SJSA1 (cell line): ENCODE measurements at regions not wholly inside any gene's neighbourhood (a gene's known extent, or its start where the extent isn't known, plus 50 kb on each side); places are given as distances from the start of the nearest gene placed in this dataset.

Experiments used
- DNase-seq, 2 experiments: peaks; one replicate each; pipeline ENCODE4 v3.0.0-alpha.2; 2015 to 2020; ENCODE audit warnings: low spot score in 2 of 2, low read depth in 1 of 2
- H3K27ac ChIP-seq: fragments of 250-450 bp; sonication (Bioruptor Pico); 2 replicates; pipeline ENCODE4 v1.5.1; 2020; ENCODE audit warnings: mild to moderate bottlenecking, moderate library complexity
- H3K27me3 ChIP-seq: fragments of 250-450 bp; sonication (Bioruptor Pico); replicated peaks from 2 replicates; pipeline ENCODE4 v1.5.1; 2020; ENCODE audit warnings: mild to moderate bottlenecking, moderate library complexity
- H3K36me3 ChIP-seq: fragments of 250-450 bp; sonication (Bioruptor Pico); 2 replicates; pipeline ENCODE4 v1.5.1; 2020; ENCODE audit warnings: mild to moderate bottlenecking
- H3K4me1 ChIP-seq: fragments of 250-450 bp; sonication (Bioruptor Pico); replicated peaks from 2 replicates; pipeline ENCODE4 v1.6.1; 2021; ENCODE audit warnings: mild to moderate bottlenecking
- H3K4me3 ChIP-seq: fragments of 250-450 bp; sonication (Bioruptor Pico); 2 replicates; pipeline ENCODE4 v1.5.1; 2020; ENCODE audit warnings: mild to moderate bottlenecking
- H3K9me3 ChIP-seq: fragments of 250-450 bp; sonication (Bioruptor Pico); replicated peaks from 2 replicates; pipeline ENCODE4 v1.5.1; 2020; ENCODE audit warnings: mild to moderate bottlenecking

- DNase-seq, result no peak
- Histone ChIP-seq H3K27me3 (no peaks in the 10 kb centered on the region; the same call in 1 of the 2 replicates), H3K27ac (no peak overlapping the region), H3K9me3 (0 out of 2 replicates have a peak, but pooled peaks cover 7% of the 10 kb centered on the region), H3K36me3 (no peaks in the 10 kb centered on the region), H3K4me1 (no peaks in the 10 kb centered on the region), H3K4me3 (no peak overlapping the region)
Observed at GRCh38 chr1:182134257-182134656, 72.7 kb upstream of the ZNF648 start.

DNA sequence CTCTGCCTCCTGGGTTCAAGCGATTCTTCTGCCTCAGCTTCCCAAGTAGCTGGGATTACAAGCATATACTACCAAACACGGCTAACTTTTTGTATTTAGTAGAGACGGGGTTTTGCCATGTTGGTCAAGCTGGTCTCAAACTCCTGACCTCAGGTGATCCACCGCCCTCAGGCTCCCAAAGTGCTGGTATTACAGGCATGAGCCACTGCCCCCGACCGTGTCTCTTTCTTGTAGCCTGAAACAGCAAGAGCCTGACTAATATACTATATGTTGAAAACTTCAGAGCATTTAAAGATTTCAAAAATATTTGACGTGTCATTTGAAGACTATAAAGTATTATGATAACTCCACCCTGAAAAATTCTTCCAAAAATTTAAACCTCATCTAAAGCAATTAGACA is 71.7 kb upstream of the ZNF648 start:
- Histone ChIP-seq H3K9me3 (0 out of 2 replicates have a peak, but pooled peaks cover 7% of the 10 kb centered on the region), H3K27me3 (no peaks in the 10 kb centered on the region; the same call in 1 of the 2 replicates), H3K27ac (no peak overlapping the region), H3K4me3 (no peak overlapping the region), H3K4me1 (no peaks in the 10 kb centered on the region), H3K36me3 (no peaks in the 10 kb centered on the region)
- DNase-seq, result no peak

DNA sequence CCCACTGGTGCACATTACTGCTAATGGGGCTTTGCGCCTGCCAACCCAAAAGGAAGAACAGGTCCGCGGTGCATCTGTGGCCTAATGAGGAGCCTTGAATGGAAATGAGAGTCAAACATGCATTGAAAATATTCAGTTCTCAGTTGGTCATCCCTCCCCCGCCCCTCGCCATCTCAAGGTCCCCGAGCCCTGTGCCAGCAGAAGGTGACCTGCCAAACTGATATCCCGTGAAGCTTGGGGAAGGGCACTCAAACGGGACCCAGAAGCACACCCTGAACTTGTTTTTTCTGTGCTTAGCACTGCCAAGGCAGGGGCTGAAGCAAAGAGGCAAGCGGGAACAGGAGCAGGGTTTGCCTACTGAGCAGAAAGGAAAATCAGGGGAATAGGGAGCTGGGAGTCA is 67.9 kb upstream of the ZNF648 start:
- DNase-seq, result no peak
- no peaks in the 10 kb centered on the region for H3K4me1 ChIP-seq
- H3K36me3 ChIP-seq, result no peaks in the 10 kb centered on the region
- no peak overlapping the region for H3K4me3 ChIP-seq
- H3K27ac ChIP-seq, result no peak overlapping the region
- H3K27me3 ChIP-seq, result no peaks in the 10 kb centered on the region
- 0 out of 2 replicates have a peak, but pooled peaks cover 7% of the 10 kb centered on the region for H3K9me3 ChIP-seq

GRCh38 chr1:182128502-182128901 is 67.0 kb upstream of the ZNF648 start:
- Histone ChIP-seq H3K4me1 (no peaks in the 10 kb centered on the region), H3K36me3 (no peaks in the 10 kb centered on the region), H3K27ac (no peak overlapping the region), H3K4me3 (no peak overlapping the region), H3K9me3 (0 out of 2 replicates have a peak, but pooled peaks cover under 1% of the 10 kb centered on the region), H3K27me3 (no peaks in the 10 kb centered on the region)
- DNase-seq, result no peak

GRCh38 chr1:182127656-182128055 is 66.1 kb upstream of the ZNF648 start:
- no peak overlapping the region for H3K27ac ChIP-seq
- no peaks in the 10 kb centered on the region for H3K9me3 ChIP-seq
- H3K27me3 ChIP-seq, result no peaks in the 10 kb centered on the region
- H3K4me3 ChIP-seq, result no peak overlapping the region
- DNase-seq, result no peak
- no peaks in the 10 kb centered on the region for H3K36me3 ChIP-seq
- no peaks in the 10 kb centered on the region for H3K4me1 ChIP-seq

DNA sequence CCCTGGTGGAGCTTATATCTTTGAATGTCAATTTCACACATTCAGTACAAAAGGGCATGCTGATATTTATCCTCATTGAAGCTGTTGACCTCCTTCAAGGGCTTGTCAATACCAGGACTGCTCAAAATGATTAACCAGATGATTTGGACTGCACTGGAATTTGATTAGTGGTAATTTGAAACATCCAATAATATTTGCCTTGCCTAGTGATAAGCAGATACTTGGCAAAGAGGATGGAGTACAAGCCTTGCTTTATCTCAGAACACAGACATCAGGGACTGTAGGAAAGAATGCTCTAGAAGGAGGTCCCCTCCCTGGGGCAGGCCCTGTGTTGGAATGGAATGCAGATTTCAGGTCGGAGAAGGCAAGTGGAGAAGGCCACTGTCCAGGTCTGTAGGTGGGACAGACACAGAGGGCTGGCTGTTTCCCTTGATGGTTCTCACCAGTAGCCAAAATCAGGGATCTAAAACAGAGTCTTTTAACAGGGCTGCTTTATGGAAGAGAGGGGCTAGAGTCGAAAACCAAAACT is 64.8 kb upstream of the ZNF648 start:
- Histone ChIP-seq H3K27me3 (no peaks in the 10 kb centered on the region), H3K9me3 (no peaks in the 10 kb centered on the region), H3K4me3 (no peak overlapping the region), H3K4me1 (no peaks in the 10 kb centered on the region), H3K36me3 (no peaks in the 10 kb centered on the region), H3K27ac (no peak overlapping the region)
- no peak for DNase-seq

- H3K9me3 ChIP-seq, result no peaks in the 10 kb centered on the region
- no peaks in the 10 kb centered on the region for H3K4me1 ChIP-seq
- no peaks in the 10 kb centered on the region for H3K27me3 ChIP-seq
- no peak overlapping the region for H3K27ac ChIP-seq
- no peaks in the 10 kb centered on the region for H3K36me3 ChIP-seq
- no peak for DNase-seq
- H3K4me3 ChIP-seq, result no peak overlapping the region
Observed at GRCh38 chr1:182122913-182123260, 61.4 kb upstream of the ZNF648 start.

DNA sequence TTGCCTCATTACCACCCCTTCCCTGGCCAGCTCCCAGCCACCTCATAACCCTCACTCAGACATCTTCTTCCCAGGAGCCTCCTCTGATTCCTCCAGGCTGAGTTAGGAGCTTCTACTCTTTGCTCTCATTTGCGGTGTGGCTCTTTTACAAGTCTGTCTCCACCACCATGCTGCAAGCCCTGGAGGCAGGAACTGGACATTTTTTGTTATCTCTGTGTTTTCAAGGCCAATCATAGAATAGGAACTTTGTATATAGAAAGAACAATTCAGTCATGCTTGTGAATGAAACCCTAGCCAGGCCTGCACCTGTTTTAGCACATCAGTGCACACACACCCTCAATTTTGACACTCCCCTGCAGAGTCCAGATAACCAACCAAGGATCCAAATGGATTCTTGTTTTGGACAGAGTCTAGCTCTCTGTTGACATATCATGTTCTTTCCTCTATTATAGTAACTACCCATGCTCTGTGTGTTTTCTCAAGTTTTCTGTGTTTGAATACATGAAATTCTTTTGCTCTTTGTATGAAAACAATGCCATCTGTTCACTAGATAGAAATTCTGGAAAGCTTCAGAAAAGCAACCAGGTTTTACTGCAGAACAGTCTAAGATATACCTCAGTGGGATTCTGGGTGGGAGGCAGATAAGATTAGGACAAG is 60.9 kb upstream of the ZNF648 start:
- H3K4me3 ChIP-seq, result no peak overlapping the region
- H3K36me3 ChIP-seq, result no peaks in the 10 kb centered on the region
- H3K27me3 ChIP-seq, result no peaks in the 10 kb centered on the region
- no peak overlapping the region for H3K27ac ChIP-seq
- no peak for DNase-seq
- no peaks in the 10 kb centered on the region for H3K4me1 ChIP-seq
- H3K9me3 ChIP-seq, result no peaks in the 10 kb centered on the region

- no peaks in the 10 kb centered on the region for H3K36me3 ChIP-seq
- H3K4me3 ChIP-seq, result no peak overlapping the region
- no peaks in the 10 kb centered on the region for H3K27me3 ChIP-seq
- no peak overlapping the region for H3K27ac ChIP-seq
- DNase-seq, result no peak
- no peaks in the 10 kb centered on the region for H3K9me3 ChIP-seq
- H3K4me1 ChIP-seq, result no peaks in the 10 kb centered on the region
Observed at GRCh38 chr1:182121787-182122186, 60.3 kb upstream of the ZNF648 start.

GRCh38 chr1:182120411-182121258 is 59.1 kb upstream of the ZNF648 start:
- Histone ChIP-seq H3K27me3 (no peaks in the 10 kb centered on the region), H3K9me3 (no peaks in the 10 kb centered on the region), H3K36me3 (no peaks in the 10 kb centered on the region), H3K27ac (no peak overlapping the region), H3K4me3 (no peak overlapping the region), H3K4me1 (no peaks in the 10 kb centered on the region)
- DNase-seq, result no peak

DNA sequence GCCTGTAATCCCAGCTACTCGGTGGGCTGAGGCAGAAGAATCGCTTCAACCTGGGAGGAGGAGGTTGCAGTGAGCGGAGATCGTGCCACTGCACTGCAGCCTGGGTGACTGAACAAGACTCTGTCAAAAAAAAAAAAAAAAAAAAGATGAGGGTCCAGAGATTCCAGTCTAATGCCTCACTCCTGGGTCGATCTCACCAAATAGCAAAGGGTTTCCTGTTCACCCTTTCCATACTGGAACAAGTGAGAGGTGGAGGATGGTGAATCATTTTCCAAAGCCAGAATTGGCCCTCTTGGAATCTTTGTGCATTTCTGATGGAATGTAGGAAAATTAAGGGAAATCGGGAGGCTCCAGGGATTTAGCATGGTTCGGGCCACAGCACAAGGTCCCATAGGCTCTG is 58.1 kb upstream of the ZNF648 start:
- Histone ChIP-seq H3K27me3 (no peaks in the 10 kb centered on the region), H3K27ac (no peak overlapping the region)
- DNase-seq, result no peak

GRCh38 chr1:182118851-182119250 is 57.3 kb upstream of the ZNF648 start:
- H3K4me3 ChIP-seq, result no peak overlapping the region
- no peak overlapping the region for H3K27ac ChIP-seq
- no peaks in the 10 kb centered on the region for H3K27me3 ChIP-seq
- DNase-seq, result no peak
- H3K36me3 ChIP-seq, result no peaks in the 10 kb centered on the region
- H3K4me1 ChIP-seq, result no peaks in the 10 kb centered on the region
- no peaks in the 10 kb centered on the region for H3K9me3 ChIP-seq

More for the DNA sequence above, 58.1 kb upstream of the ZNF648 start:
- Histone ChIP-seq H3K36me3 (no peaks in the 10 kb centered on the region), H3K9me3 (no peaks in the 10 kb centered on the region), H3K4me1 (no peaks in the 10 kb centered on the region), H3K4me3 (no peak overlapping the region)

DNA sequence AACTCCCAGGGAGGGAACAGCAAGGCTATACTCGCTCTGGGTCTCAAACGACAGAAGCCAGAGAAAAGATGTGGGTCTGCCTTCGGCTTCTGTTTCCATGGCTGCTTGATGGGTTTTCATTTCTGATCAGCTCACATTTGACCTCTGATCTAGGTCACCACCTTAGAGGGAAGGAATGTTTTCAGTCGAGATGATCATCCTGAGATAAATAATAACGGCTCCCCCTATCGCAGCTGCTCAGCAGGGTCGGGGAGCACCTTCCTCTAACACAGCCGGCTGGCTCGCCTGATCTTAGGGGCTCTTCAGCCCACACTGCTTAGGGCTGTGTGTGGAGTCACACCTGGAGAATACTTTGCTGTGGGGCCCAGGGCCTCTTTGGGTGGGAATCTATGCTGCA is 53.1 kb upstream of the ZNF648 start:
- no peaks in the 10 kb centered on the region for H3K36me3 ChIP-seq
- H3K4me1 ChIP-seq, result no peaks in the 10 kb centered on the region
- no peak overlapping the region for H3K4me3 ChIP-seq
- no peaks in the 10 kb centered on the region for H3K27me3 ChIP-seq
- no peak overlapping the region for H3K27ac ChIP-seq
- no peak for DNase-seq
- H3K9me3 ChIP-seq, result no peaks in the 10 kb centered on the region

- H3K27ac ChIP-seq, result no peak overlapping the region
- no peaks in the 10 kb centered on the region for H3K27me3 ChIP-seq
- no peaks in the 10 kb centered on the region for H3K9me3 ChIP-seq
- no peaks in the 10 kb centered on the region for H3K36me3 ChIP-seq
- DNase-seq, result no peak
- H3K4me1 ChIP-seq, result no peaks in the 10 kb centered on the region
- H3K4me3 ChIP-seq, result no peak overlapping the region
Observed at GRCh38 chr1:182113879-182114626, 52.5 kb upstream of the ZNF648 start.
